GM06990 (cell line): ENCODE measurements at regions not wholly inside any gene's neighbourhood (a gene's known extent, or its start where the extent isn't known, plus 50 kb on each side); places are given as distances from the start of the nearest gene placed in this dataset.

Experiments used
- DNase-seq: peaks from one replicate; pipeline ENCODE4 v3.0.0-alpha.2; 2011; ENCODE audit not compliant: insufficient read length; ENCODE audit errors: extremely low read depth
- H3K27me3 ChIP-seq: replicated peaks from 2 replicates; pipeline ENCODE4 v1.6.0; 2011; ENCODE audit warnings: low read length; ENCODE audit not compliant: control insufficient read depth, insufficient read depth
- H3K36me3 ChIP-seq: 2 replicates; pipeline ENCODE4 v1.5.1; 2011; ENCODE audit warnings: low read length; ENCODE audit not compliant: control insufficient read depth, insufficient read depth
- H3K4me3 ChIP-seq: replicated peaks from 2 replicates; pipeline ENCODE4 v1.5.1; 2011; ENCODE audit warnings: low read depth, mild to moderate bottlenecking, control low read depth, low read length
- CTCF ChIP-seq: IDR thresholded peaks from 2 replicates; pipeline ENCODE4 v1.5.1; 2011; ENCODE audit warnings: low read length, control low read depth, mild to moderate bottlenecking, inconsistent platforms; ENCODE audit not compliant: insufficient read depth, poor library complexity, severe bottlenecking

- no peak for DNase-seq
- TF ChIP-seq CTCF: no peak
- no peak overlapping the region for H3K4me3 ChIP-seq
Measured at GRCh38 chr1:178644308-178645120, 80.5 kb upstream of the RALGPS2 start.

DNA sequence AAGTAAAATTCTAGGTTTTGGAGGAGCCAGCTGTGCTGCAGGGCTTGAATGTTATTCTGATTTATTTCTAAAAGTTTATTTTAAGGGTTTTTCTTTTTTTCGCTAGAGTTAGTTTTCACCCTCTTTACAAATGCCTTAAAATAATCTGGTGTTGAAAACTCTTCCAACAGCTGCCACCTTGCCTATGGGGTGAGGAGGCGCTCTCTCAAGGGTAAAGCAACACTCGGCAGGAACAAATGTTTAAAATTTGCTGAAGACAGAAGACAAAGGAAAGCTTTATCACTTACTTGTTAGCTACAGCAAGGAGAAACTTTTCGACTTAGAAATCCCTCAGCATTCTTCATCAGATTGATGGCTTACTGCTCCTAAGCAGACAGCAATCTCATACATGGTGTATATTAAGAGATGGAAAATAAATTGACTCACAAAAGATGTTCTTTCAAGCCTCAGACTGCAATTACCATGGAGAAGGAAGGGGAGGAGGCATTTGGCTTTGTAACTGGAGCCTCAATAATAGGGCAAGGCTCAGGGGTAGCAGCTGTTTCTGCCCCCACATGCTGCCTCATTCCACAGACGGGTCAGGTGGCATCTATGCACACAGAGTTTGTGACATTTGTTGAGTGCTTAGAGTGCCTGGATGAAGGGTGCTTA, 79.8 kb upstream of the RALGPS2 start:
- TF ChIP-seq CTCF: no peak
- DNase-seq: no peak
- Histone ChIP-seq H3K27me3 (no peaks in the 10 kb centered on the region; the same call in 1 of the 2 replicates), H3K4me3 (no peak overlapping the region), H3K36me3 (no peaks in the 10 kb centered on the region)

More at GRCh38 chr1:178644308-178645120, 80.5 kb upstream of the RALGPS2 start:
- H3K27me3 ChIP-seq: no peaks in the 10 kb centered on the region; the same call in 1 of the 2 replicates
- H3K36me3 ChIP-seq: no peaks in the 10 kb centered on the region

DNA sequence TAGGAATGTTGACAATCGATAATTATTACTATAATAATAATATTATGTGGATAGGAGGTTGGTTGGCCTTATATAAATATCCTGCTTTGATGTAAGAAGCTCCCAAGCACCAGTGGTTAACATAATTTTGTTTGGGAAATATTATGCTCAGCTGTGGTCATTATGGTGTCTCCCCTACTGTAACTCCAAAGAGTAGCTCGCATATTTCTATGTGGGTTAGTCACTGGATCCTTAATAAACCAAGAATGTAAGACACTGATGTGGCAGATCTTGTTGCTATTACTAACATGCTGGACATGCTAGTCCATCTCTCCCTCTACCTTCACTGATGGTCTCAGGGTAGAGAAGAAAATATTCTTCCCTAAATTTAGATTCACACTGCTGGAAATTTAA, 79.2 kb upstream of the RALGPS2 start:
- no peak overlapping the region for H3K4me3 ChIP-seq
- no peak for TF ChIP-seq CTCF

DNA sequence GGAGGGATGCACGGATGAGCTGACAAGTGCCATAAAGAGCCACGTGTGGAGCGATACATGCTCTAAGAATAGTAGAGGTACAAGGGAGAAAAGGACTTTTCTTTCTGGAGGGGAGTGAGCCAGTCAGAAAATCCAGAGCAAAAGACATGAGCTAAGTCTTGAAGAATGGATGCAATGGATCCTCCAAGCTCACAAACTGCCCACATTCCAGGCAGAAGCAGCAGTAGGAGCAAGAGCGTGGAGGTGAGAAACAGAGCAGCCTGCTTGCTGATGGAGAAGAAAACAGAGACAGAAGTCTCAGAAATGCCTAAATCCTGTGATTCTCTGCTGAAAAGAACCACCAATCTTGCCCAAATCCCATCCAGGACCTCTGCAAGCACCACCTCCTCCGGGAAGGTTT, 78.2 kb upstream of the RALGPS2 start:
- Histone ChIP-seq H3K4me3 (no peak overlapping the region), H3K27me3 (no peaks in the 10 kb centered on the region; the same call in 1 of the 2 replicates), H3K36me3 (no peaks in the 10 kb centered on the region)
- TF ChIP-seq CTCF: no peak
- no peak for DNase-seq

More for the DNA sequence above, 79.2 kb upstream of the RALGPS2 start:
- Histone ChIP-seq H3K27me3 (no peaks in the 10 kb centered on the region; the same call in 1 of the 2 replicates), H3K36me3 (no peaks in the 10 kb centered on the region)
- no peak for DNase-seq

GRCh38 chr1:178648151-178648550, 76.9 kb upstream of the RALGPS2 start:
- H3K27me3 ChIP-seq: no peaks in the 10 kb centered on the region; the same call in 1 of the 2 replicates
- no peak overlapping the region for H3K4me3 ChIP-seq
- TF ChIP-seq CTCF: no peak
- no peak for DNase-seq
- no peaks in the 10 kb centered on the region for H3K36me3 ChIP-seq
